ENCODE measurements at regions not wholly inside any gene's neighbourhood (a gene's known extent, or its start where the extent isn't known, plus 50 kb on each side); places are given as distances from the start of the nearest gene placed in this dataset.

DNA sequence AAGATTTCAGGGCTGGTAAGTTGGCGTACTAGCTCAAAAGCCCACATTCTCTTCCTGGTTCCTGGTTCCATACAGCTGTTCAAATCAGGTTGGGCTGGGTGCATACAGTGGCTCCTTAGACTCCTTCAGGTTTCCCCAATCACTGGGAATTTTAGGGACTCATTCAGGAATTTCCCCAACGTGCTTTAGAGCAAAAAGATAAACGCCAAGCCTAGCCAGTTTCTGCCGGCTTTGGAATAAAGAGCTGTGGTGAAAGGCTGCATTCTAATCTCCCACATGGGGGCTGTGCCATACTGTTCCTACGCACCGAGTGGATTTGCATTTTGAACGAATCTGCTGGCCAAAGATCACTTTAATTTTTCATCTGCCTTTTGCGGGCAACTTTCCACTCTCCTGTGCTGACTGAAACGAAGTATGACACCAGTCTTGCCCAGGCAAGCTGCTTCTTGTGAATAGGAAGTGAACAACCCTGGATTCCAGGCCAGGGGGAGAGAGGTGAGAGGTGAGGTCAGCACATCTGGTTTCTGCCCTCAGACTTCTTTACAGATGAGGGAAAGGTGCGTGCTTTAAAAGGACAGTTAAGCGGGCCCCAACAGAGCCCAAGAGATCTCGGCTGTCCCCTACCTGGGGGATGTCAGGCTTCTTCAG, 184.2 kb upstream of the PDZRN3 start:
- no peak for DNase-seq (ENCODE audit: low spot score)
- intact Hi-C loops (cut with DNase I) = no loop called here
- ATAC-seq = no peak

DNA sequence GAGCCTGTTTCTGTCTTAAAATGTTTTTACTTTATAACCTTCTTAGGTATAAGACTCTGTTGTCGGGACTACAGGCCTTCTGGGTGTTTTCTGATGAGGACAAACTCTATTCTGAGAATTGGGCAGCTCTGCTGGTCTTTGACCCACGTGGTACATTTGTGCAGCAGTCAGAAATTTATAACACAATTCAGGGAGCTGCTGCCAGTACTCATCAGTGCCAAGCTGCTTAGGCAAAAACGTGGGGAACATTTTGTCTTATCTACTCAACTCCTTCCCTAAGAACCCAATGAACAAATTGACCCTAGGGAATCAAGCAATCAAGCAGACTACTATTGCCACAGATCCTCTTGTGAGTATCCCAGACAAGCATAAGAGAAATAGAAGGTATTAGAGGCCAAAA, 180.7 kb upstream of the PDZRN3 start:
- DNase-seq (ENCODE audit: low spot score) (no peak), ATAC-seq (peak; percentile 97)
- intact Hi-C loops (cut with DNase I) = no loop called here

DNA sequence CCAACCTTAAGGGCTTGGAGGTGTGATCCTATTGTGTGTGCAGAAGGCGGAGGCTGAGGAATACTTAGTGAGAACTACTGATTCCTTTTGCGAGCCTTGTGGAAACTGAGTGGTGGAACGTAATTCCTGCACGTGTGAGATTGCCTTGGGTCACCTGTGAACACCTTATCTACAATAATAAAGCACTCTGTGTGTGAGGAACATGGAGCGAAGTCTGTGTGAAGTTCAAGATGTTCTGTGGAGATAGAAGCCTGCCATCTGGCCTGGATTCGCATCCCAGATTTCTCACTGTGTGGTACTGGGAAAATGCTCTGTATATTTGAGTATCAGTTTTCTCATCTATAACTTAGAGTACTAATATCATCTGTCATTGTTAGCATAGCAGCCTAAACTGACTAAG, 179.5 kb upstream of the PDZRN3 start:
- DNase-seq (ENCODE audit: low spot score) (no peak), ATAC-seq (no peak)
- intact Hi-C loops (cut with DNase I) = no loop called here

DNA sequence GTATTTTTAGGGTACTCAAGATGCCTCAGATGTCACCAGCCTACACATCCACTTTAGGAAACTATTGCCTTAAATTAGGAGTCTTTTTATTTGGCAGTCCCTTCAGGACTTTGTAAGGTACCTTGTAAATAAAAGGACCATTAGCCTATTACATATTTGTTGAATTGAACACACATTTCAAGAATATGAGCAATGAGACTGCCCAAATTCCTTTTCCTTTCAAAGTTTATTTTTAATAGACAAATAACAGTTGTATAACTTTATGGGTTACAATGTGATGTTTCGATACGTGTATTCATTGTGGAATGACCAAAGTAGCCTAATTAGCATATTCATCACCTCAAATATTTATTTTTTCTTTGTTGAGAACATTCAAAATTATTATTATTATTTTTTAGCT, 176.7 kb upstream of the PDZRN3 start:
- intact Hi-C loops (cut with DNase I) = no loop called here
- DNase-seq (ENCODE audit: low spot score) = no peak
- no peak for ATAC-seq

DNA sequence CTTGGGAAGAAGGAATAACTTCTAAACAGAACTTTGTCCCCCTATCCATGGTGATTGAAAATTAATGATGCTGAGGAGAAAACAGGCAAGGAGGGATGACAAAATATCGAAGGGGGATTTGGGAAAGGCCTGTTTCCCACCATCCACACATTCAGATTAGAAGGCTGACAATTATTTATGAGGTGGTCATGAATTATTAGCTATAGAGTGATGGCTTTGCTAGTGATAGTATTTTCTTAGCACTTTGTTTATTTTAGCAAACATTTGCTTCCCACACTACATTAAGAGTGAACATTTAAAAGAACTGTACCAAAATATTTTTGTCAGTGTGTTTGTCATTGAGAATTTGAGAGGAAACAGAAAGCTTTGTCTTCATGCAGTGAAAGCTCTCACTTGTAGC, 172.6 kb upstream of the PDZRN3 start:
- intact Hi-C loops (cut with DNase I) = no loop called here
- ATAC-seq (no peak), DNase-seq (ENCODE audit: low spot score) (no peak)

DNA sequence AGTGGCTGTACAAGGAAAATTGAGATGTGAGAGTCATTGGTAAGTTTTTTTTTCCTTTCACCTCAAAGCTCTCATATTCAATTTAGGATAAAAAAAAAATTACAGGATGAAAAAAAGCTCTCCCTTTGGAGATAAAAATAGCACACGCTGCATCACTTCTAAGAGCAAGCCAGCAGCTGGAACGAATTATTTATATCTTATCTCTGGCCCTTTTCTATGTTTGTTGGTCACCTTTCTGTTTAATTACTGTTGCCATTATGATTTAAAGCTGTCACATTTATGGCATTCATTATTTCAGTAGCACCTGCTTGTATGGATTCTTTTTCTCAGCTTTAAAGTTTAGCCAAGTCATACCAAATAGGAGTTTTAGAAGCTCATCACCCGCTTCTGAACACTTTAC, 171.6 kb upstream of the PDZRN3 start:
- ATAC-seq (no peak), DNase-seq (ENCODE audit: low spot score) (no peak)
- intact Hi-C loops (cut with DNase I) = no loop called here

DNA sequence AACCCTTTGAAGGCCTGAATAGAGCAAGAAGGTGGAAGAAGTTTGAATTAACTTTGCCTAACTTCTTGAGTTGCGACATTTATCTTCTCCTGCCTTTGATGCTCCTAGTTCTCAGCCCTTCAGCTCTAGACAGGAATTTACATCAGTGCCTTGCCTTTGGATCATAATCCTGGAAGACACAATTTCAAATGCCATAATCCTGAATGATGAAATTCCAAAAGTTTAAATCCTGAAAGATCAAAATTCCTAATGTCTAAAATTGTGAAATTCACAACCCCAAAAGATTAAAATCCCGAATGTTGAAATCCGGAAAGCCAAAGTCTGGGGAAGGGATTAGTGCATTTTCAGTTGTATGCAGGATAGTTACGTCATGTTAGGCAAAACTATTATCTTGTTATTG, 166.6 kb upstream of the PDZRN3 start:
- DNase-seq (ENCODE audit: low spot score) (no peak), ATAC-seq (no peak)
- intact Hi-C loops (cut with DNase I) = no loop called here

DNA sequence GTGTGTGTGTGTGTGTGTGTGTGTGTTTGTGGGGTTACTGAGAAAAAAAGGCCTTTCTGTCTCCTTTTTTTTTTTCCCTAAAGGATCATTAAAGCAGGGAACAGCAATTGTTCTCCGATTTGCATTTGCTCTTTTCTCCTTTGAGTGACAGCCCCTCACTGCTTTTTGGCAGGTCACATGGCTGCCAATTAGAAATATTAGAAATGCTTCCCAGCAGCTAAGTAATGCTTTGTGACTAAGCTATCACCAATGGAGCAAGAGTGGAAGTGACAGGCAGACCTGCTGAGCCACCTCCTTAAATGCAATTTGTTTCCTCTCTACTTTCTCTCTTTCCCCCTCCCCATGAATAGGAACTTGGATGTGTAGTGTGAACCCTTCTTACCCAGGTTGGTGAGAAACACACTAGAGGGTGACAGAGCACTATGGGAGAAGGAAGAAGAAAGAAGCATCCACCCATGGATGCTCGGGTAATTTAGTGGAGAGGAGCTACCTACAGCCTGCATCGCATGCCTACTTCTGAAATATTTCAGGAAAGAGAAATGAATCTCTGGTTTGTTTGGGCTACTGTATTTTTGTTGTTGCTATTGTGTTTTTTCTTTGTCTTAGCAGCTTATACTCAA, 165.2 kb upstream of the PDZRN3 start:
- intact Hi-C loops (cut with DNase I) = no loop called here
- ATAC-seq = no peak
- no peak for DNase-seq (ENCODE audit: low spot score)

DNA sequence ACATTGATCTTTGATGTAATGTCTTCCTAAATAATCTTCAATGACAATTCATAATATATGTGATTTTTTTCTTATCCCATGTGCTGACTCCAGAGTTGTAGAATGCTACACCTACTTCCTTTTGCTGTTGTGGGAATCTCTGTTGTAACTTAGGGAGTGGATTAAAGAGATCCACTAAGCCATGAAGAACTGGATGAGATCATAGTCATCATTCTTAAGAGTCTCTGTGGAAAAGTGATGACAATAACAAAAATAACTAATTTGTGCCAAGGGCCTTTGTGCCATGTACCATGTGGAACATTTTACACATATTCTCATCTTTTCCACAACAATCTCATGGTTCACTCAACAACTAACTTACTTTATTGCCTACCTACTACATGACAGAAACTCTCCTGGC, 162.9 kb upstream of the PDZRN3 start:
- DNase-seq (ENCODE audit: low spot score) (no peak), ATAC-seq (no peak)
- intact Hi-C loops (cut with DNase I) = no loop called here

DNA sequence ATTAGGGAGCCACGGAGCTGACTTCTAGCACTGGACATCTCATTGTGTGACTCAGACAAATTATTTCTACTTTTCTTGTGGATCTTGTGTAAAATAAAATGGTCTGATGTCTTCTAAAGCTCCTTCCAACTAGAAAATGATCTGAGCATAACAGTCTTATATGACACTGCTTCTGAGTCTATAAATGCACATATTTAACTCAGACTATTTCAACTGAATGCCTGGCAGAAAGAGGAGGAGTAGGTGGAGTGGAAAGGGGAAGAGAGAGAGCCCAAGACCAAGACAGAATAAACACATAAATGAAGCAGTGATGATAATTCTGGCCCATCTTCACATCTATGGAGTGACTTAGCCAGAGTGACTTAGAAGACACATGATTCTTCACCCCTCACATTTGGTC, 162.3 kb upstream of the PDZRN3 start:
- DNase-seq (ENCODE audit: low spot score) (no peak), ATAC-seq (no peak)
- intact Hi-C loops (cut with DNase I) = no loop called here

DNA sequence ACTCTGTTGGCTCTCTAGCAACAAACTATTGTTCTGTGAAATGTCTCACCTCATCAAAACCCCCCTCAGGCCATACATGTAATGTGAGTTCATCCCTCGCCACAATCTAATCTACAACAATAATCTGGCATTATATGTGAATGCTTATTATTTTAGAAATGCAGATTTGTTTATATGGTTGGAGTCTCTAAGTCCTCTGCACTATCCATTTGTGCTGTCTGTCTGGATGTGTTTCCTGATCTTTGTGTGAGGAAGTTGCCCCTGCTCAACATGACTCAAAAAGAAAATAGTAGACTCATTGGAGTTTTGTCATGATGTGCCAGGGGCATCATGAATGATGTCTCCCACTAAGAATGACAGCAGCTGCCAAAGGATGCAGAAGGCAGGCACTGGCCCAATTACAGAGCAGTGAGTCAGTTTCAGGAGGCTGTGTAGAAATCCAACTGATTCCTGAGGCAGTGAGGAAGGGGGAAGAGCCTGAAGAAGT, 161.6 kb upstream of the PDZRN3 start:
- intact Hi-C loops (cut with DNase I) = no loop called here
- no peak for DNase-seq (ENCODE audit: low spot score)
- ATAC-seq = peak; percentile 71

DNA sequence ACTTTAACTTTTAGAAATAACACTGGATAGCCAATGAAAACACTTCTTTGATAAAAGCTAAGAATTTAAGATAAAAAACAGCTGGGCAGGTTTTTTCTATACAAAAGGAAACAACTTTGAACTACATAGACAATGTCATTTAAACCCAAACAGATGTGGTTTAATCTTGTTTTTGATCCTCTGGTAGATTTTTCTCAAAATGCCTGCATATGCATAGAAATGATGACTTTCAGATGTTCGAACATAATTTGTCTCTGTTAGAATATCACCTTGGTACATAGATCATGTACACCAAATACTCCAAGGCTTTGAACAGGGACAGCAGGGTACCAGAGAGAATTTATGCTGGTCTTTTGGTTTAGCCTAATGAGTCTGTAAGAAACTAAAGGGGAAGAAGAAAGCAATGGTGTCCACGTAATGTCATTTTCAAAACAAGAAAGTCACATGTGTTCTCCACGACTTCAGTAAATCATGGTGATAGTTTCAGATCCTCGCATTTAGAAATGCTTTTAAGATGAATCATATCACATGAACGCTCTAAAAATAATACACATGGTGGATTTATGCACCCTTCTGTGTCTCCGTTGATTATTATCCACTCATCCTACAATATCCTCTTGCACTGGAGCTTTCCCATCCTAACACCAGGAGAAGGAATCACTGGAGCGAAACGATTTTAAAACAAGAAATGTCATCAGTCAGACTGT, 160.1 kb upstream of the PDZRN3 start:
- DNase-seq (ENCODE audit: low spot score) (no peak), ATAC-seq (no peak)
- intact Hi-C loops (cut with DNase I) = no loop called here

DNA sequence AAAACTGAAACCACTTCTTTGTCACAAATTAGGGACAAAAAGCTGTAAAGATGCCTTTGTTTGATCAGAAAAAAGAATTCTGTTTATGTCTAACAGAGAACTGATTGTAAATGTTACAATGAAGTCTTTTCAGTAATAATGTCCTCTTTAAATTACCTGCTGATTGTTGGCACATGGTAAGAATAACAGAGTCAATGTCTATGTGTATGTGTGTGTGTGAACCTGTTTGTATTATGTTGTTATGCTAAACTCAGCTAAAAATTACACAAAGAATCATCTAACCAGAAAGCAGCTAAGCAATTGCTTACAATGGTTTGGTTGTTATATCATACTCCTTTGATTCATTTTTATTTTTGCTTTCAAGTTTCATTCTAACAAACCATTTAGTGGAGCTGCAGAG, 159.1 kb upstream of the PDZRN3 start:
- DNase-seq (ENCODE audit: low spot score) = no peak
- intact Hi-C loops (cut with DNase I) = no loop called here
- no peak for ATAC-seq

DNA sequence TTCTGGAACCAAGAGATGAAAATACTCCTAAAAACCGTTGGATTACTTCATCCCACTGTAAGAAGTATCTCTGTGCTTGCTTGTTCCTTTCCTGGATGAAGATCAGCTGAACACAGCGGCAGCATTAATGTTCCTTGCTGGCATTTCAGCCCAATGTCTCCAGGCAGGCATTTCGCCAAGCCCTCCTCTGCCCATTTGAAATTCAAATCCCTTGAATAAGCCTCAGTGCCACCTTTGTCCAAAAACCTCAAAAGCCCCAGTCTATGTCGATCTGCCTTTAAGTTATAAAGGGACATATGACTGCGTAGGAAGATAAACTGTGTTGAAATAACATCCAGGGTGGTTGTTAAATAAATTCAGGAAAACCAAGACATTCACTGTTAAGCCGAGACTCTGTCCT, 156.8 kb upstream of the PDZRN3 start:
- no peak for DNase-seq (ENCODE audit: low spot score)
- intact Hi-C loops (cut with DNase I) = no loop called here
- no peak for ATAC-seq

DNA sequence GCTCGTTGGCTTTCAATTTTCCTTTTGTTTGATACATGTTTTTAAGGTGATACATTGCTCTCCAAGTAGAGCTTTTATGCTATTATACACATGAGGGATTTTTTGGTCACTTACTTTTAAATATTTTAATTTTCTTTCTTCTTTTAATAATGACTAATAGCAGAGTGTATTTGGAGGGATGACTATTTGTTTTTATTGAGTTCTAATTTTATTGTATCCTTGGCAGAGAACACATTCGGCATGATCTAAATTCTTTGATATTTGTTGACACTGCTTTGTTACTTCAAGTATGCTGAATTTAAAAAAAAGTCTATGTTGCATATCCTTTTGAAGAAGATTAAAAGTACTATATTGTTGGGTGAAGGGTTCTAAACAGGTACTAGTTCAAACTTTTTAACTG, 149.9 kb upstream of the PDZRN3 start:
- DNase-seq (ENCODE audit: low spot score) (no peak), ATAC-seq (no peak)
- intact Hi-C loops (cut with DNase I) = no loop called here

DNA sequence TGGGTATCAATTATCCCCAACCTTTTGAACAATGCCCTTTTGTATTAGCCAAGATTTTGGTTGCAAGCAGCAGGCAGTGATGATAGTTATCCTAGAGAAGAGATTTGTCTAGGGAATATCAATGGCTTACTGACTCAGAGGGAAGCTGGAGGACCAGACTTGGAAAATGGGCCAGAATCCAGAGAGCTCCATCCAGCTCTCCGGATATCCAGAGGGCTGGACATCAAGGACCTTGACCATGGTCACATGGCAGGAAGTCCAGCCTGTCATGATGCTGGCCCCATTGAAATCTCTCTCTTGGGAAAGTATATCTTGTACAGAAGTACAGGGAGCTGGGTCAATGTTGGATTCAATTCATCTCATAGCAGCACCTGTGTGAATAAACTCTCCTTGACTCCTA, 148.5 kb upstream of the PDZRN3 start:
- ATAC-seq = peak; percentile 68
- intact Hi-C loops (cut with DNase I) = no loop called here
- no peak for DNase-seq (ENCODE audit: low spot score)

DNA sequence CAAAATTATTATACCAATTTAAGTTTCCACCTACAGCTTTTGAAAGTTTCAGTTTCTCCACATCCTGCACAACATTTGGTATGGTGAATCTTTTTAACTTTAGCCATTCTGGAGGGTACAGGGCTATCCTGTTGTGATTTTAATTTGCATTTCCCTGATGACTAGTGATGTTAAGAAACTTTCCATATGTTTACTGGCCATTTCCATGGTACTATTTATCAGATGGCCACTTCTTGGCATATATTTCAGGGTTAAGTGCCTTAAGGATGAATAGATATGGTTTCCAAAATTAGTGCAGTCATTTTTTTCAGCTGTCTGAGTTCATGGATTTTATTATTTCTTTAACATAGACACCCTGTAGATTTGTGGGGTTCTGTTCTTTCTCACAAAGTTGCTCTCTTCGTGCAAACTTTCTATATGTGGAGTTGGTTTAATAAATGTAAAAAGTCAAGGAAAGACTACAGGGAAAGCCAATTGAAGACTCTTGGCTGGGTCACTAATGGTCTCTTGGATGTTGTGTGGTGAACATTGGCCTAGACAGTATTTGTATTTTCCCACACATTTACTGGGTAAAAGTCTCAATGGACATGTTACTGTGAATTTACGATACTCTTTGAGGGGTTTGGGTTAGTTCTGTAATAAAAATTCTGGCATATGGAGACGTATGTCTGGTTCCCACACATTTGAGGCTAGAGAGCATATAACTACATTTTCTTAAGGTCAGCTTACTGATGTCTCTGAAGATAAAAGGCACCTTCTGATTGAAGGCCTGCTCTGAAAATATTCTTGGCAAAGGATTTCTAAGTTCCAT, 147.5 kb upstream of the PDZRN3 start:
- ATAC-seq (no peak), DNase-seq (ENCODE audit: low spot score) (no peak)
- intact Hi-C loops (cut with DNase I) = no loop called here

DNA sequence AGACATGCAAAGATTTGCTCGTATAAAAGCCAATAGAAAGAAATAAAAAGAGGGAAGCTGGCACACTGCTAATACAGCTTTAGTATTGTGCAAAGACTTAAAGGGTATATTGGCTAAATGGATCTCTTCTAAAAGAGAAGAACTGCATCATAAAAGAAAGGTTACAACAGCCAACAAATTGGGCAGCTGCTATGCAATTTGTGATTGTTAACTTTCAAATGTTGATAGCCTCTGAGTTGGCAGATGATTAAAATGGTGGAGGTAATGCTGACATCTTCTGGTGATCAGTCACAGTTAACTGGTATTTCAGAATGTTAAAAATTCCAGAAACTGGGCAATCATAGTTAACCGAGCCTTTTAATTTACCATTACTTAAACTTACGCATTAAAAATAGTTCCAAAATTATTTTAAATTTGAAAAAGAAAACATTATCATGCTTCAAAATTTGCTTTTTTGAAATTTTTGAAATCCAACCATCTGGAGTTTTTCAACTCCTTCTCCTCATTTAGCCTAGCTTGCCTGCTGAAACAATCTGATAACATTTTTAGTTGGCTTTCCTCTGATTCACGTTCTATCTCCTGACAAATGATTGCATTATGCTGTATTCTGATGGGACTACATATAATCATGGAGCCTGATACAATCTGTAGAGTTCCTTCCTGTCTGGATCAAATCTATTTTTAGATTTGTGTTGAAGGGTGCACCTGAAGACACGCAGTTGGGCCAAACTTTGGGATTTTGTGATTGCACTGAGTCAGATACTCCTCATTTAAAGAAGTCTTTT, 144.0 kb upstream of the PDZRN3 start:
- ATAC-seq (no peak), DNase-seq (ENCODE audit: low spot score) (no peak)
- intact Hi-C loops (cut with DNase I) = no loop called here

Measured in sciatic nerve (tissue), 2 donors.